Peyer's patch (tissue), 4 donors: ENCODE measurements at regions not wholly inside any gene's neighbourhood (a gene's known extent, or its start where the extent isn't known, plus 50 kb on each side); places are given as distances from the start of the nearest gene placed in this dataset.

Source experiments
- POLR2A ChIP-seq, 2 donors: fragments of 450-650 bp; IDR thresholded peaks; one replicate each; pipeline ENCODE4 v1.5.1; 2017; ENCODE audit warnings: antibody characterized with exemption in 2 of 2, mild to moderate bottlenecking in 2 of 2, moderate library complexity in 2 of 2
- TF ChIP-seq, protein P1 (sequence below), 6 experiments: fragments of 450-650 bp in 4 of 6; fragments of 200-600 bp in 2 of 6; sonication (generic) in 1 of 6; IDR thresholded peaks; one replicate each; pipeline ENCODE4 v1.5.1; 2017 to 2019; ENCODE audit warnings: antibody characterized with exemption in 6 of 6, mild to moderate bottlenecking in 3 of 6, moderate library complexity in 1 of 6

DNA sequence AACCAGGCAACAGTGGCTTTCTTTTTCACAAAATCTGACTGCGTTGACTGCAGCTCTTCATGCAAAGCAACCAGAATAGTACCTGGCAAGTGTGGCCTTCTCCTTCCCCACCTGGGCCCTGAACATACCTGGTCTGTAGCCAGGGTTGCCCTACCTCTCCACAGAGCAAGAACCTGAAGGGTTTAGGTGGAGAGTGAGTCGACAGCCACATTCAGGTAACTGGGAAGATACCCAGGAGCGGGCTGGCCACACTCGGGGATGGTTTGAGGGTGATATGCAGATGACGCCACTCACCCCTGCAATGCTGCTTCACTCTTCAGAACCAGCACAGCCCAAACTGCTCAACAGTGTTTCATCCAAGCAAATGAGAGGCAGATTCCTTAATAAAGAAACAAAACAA lies 117.3 kb downstream of the TTC32 start:
- TF ChIP-seq, protein P1, sequence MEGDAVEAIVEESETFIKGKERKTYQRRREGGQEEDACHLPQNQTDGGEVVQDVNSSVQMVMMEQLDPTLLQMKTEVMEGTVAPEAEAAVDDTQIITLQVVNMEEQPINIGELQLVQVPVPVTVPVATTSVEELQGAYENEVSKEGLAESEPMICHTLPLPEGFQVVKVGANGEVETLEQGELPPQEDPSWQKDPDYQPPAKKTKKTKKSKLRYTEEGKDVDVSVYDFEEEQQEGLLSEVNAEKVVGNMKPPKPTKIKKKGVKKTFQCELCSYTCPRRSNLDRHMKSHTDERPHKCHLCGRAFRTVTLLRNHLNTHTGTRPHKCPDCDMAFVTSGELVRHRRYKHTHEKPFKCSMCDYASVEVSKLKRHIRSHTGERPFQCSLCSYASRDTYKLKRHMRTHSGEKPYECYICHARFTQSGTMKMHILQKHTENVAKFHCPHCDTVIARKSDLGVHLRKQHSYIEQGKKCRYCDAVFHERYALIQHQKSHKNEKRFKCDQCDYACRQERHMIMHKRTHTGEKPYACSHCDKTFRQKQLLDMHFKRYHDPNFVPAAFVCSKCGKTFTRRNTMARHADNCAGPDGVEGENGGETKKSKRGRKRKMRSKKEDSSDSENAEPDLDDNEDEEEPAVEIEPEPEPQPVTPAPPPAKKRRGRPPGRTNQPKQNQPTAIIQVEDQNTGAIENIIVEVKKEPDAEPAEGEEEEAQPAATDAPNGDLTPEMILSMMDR (IDR thresholded peaks at IDR 0.05), result no peak
- no peak for TF ChIP-seq POLR2A (IDR thresholded peaks at IDR 0.05)
